ENCODE measurements at regions not wholly inside any gene's neighbourhood (a gene's known extent, or its start where the extent isn't known, plus 50 kb on each side); places are given as distances from the start of the nearest gene placed in this dataset.

DNA sequence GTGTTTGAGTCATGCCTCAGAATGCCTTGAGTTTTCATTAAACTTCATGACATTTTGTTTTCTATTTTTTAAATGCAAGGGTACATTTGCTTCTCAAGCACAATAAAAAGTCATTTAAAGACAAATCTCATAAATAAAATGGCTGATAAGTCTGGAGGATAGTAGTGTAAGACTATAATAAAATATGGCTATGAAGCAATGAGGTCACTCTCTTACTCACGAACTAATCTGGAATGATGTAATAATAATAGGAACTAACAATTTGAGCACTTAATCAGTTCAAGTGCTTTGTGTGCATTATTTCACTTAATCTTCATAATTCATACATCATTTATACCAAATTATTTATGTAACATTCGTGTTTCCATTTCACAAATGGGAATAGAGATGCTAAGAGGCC is 149.3 kb upstream of the CTTNBP2 start:
- DNase-seq (ENCODE audit: low read depth in 2 of 2): no peak

DNA sequence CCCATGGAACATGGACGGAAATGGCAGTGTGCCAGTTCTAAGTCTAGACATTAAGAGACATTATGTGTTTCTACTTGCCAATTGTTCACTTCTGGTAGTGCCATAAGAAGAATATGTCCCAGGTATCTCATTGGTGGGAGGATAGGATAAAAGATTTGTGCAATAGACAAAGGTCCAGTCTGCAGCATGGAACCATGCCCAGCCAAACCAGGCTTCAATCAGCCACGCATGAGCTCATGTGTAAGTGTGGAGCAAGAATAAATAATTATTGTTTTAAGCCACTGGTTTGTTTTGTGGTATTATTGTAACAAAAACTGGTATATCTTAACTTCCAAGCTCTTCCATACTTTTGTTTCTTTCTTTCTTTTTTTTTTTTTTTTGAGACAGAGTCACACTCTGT is 153.6 kb upstream of the CTTNBP2 start:
- no peak for DNase-seq (ENCODE audit: low read depth in 2 of 2)

GRCh38 chr7:118028226-118028625 is 155.0 kb upstream of the CTTNBP2 start:
- DNase-seq (ENCODE audit: low read depth in 2 of 2): no peak

DNA sequence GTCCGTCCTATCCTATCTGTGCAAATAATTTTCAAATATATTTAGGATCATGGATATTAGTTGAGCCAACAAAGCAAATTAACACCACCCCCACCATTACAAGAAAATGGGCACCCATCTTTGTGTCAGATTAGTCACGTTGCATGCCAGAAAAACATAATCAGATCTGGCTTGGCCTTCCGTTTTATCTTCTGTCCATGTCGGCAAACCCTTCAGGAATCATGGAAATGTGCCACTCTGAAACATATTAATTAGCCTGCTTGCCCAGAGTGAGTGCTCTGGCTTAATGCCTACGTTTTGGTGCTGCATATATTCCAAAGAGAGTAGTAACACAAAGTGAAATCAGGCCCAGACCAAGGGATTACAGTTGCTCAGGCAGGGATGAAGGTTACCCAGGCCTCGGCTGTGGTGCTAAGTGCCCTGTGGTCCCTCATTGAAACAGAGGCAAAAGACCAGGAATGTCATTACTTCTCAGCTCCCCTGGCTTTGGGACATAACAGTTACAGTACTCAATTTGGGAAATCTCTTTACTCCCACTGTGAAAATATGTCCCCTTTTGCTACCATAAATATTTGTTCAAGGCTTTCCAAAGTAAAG is 154.0 kb upstream of the LSM8 start:
- DNase-seq (ENCODE audit: low read depth in 2 of 2): no peak

DNA sequence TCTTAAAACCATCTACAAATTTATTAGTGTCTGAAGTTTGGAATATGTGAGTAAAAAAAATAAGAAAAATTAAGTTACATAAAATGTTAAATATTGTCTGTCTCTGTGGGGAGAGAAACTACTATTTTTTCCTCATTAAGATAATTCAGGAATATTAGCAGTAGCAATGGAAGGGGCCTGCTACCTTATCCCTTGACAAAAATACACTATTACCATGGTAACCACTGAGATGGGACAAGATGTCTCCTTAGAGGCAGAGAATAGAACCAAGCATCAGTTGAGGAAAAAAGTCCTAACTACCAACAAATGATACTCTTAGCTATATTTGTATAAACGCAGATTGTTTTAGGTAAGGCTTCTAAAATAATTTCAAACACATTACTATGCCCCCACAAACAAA is 150.7 kb upstream of the LSM8 start:
- no peak for DNase-seq (ENCODE audit: low read depth in 2 of 2)

DNA sequence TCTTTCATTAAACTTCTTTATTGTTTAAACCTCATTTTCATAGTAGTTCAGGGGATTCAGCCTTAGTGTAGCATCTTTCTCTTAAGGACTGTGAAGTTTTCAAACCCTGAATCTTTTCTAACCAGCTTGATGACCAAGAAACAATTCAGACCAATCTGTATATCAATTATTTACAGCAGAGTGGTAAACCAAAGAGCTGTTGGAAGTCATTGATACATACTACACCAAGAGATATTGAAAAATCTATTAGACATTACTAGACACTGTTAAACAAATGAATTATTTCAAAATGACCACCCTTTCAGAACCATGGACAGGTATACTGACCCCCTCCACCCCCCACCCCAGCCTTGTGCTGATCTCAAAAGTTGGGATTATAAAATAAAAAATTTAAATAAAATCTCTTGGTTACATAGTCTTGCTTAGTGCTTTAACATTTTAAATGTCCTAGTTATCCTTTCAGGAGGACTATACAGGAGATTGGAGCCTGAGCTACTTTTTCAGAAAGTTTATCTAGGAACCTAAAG is 143.9 kb upstream of the LSM8 start:
- no peak for DNase-seq (ENCODE audit: low read depth in 2 of 2)

- DNase-seq (ENCODE audit: low read depth in 2 of 2): no peak
Measured at GRCh38 chr7:118040562-118040961, 143.4 kb upstream of the LSM8 start.

GRCh38 chr7:118041251-118041878 is 142.6 kb upstream of the LSM8 start:
- DNase-seq (ENCODE audit: low read depth in 2 of 2): no peak

- DNase-seq (ENCODE audit: low read depth in 2 of 2): no peak
Measured at GRCh38 chr7:118045629-118046028, 138.3 kb upstream of the LSM8 start.

DNA sequence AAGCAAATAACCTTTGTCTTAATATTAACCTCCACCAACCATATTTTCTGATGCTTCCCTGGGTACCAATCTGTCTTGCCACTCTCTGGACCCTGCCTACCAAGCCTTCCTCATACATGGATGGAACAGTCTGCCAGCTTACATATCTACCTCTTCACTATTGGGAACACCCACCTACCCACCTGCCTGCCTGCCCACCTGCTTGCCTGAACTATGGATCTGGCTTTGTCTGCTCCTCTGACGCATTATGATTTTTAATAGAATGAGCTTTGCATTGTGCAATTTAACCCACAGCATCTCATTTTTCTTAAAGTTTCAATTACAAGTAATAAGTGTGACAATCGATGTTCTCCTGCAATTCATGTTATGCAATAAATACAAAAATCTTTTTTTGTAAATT is 137.9 kb upstream of the LSM8 start:
- no peak for DNase-seq (ENCODE audit: low read depth in 2 of 2)

GRCh38 chr7:118046801-118047200 is 137.2 kb upstream of the LSM8 start:
- DNase-seq (ENCODE audit: low read depth in 2 of 2): no peak

DNA sequence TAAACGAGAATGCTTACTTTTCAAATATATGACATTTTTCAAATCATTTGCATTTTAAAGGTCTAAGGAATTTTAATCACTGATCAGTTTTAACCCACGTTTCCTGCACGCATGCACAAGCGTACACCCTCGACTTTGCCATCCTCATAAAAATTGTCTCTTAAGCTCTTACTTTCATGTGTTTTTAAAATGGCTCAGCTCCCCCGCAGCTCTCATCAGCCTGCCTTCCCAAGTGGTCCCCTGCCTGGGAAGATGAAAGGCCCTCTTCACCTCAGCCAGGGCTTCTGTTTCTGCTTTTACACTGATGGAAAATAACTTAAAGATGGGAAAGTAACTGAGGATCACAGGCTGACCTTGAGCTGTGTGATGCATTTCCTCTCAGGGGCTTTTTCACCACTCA is 131.6 kb upstream of the LSM8 start:
- DNase-seq (ENCODE audit: low read depth in 2 of 2): no peak

- no peak for DNase-seq (ENCODE audit: low read depth in 2 of 2)
Measured at GRCh38 chr7:118053353-118053752, 130.6 kb upstream of the LSM8 start.

GRCh38 chr7:118054529-118054928 is 129.4 kb upstream of the LSM8 start:
- DNase-seq (ENCODE audit: low read depth in 2 of 2): no peak

GRCh38 chr7:118055647-118056046 is 128.3 kb upstream of the LSM8 start:
- no peak for DNase-seq (ENCODE audit: low read depth in 2 of 2)

- DNase-seq (ENCODE audit: low read depth in 2 of 2): no peak
Measured at GRCh38 chr7:118057404-118057803, 126.6 kb upstream of the LSM8 start.

DNA sequence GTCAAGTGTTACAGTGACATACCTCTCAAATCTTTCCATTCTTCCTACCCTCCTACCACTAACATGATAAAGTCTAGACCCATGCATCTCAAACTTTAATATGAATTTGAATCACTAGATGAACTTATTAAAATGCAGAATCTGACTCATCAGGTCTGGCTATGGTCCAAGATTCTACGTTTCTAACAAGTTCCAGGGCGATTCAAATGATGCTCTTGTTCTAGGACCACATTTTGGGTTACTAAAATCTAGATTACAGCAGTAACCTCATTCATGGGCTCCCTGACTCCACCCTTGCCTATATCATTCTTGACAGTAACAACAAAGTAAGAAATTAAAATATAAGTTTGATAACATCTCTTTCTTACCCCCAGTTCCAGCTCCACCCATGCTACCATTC is 124.8 kb upstream of the LSM8 start:
- no peak for DNase-seq (ENCODE audit: low read depth in 2 of 2)

GRCh38 chr7:118060692-118061091 is 123.3 kb upstream of the LSM8 start:
- DNase-seq (ENCODE audit: low read depth in 2 of 2): no peak

GRCh38 chr7:118061386-118061785 is 122.6 kb upstream of the LSM8 start:
- DNase-seq (ENCODE audit: low read depth in 2 of 2): no peak

DNA sequence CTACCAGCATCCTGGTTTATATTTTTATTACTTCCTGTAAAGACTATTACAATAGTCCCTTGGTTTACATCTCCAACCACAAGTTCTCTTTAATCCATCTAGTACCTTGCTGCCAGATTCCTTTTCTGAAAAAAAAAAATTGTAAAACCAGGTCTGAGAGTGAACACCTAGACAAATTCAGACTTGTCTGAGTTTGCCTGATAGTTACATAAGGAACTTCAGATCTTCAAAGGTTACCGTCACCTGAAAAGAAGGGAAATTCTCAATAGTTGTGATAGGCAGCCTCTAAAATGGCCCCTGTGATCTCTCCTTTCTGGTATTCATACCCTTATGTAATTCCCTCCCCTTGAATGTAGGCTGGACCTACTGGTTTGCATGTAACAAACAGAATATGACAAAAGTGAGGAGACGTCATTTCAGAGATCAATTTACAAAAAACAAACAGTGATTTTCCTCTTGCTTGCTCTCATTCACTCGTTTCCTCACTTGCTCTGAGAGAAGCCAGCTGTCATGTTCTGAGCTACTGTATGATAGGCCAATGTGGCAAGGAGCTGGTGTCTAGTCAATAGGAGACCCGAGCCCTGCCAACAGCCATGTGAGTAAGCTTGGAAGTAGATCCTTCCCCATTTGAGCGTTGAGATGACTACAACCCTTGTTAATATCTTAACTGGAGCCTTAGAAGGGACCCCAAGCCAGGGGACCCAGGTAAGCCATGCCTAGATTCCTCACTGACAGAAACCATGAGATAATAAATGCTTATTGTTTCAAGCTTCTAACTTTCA is 110.9 kb upstream of the LSM8 start:
- DNase-seq (ENCODE audit: low read depth in 2 of 2): no peak

DNA sequence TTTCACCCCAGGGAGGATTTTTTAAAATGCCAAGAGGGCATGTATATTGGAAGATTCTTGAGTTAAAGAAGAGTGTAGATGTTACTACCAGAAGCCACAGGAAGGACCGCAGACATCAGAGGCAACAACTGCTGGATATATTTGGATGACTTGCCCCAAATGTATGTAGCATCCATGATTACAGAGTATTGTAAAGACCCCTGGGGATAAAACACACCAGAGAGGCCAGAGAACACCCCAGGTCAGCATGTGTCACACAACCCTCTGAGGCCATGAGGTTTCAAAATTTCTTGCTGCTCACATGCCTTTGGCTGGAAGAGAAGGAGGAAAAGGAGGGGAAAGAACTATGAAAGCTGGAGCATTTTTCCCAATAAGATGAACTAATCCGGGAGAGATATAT is 108.0 kb upstream of the LSM8 start:
- DNase-seq (ENCODE audit: low read depth in 2 of 2): no peak

- DNase-seq (ENCODE audit: low read depth in 2 of 2): no peak
Measured at GRCh38 chr7:118076564-118076963, 107.4 kb upstream of the LSM8 start.

DNA sequence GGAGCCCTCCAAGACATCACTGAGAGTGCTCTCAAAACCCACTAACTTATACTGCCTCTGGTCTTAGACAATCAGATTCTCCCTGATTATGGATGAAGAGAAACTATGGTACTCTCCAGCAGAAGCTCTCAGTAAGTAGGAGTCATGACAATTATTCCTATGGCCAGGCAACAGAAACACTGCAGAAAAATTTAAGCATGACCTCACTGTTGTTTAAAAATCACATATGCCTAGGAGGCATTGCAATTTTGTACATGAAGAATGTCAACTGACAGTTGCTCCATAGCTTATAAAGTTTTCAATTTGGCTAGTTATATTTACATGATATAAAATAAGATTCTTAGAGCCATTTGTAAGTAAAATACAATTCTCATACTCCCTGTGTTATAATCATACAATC is 105.9 kb upstream of the LSM8 start:
- DNase-seq (ENCODE audit: low read depth in 2 of 2): no peak
